RWPE2 (cell line): ENCODE measurements at regions not wholly inside any gene's neighbourhood (a gene's known extent, or its start where the extent isn't known, plus 50 kb on each side); places are given as distances from the start of the nearest gene placed in this dataset.

Source experiments
- ATAC-seq: fragments of 200-7000 bp; cut with Tn5 transposase; 3 replicates; pipeline ENCODE4 v1.9.1; 2021; ENCODE audit warnings: low read depth
- DNase-seq: peaks from one replicate; pipeline ENCODE4 v3.0.0-alpha.2; 2020; ENCODE audit warnings: low spot score
- H3K27ac ChIP-seq: fragments of 450-650 bp; 2 replicates; pipeline ENCODE4 v1.5.1; 2017; ENCODE audit warnings: mild to moderate bottlenecking; ENCODE audit not compliant: poor library complexity, severe bottlenecking
- H3K27me3 ChIP-seq: fragments of 250-450 bp; sonication (Bioruptor Pico); 2 replicates; pipeline ENCODE4 v1.5.1; 2021; ENCODE audit warnings: mild to moderate bottlenecking, moderate library complexity; ENCODE audit not compliant: insufficient read depth, poor library complexity, severe bottlenecking
- H3K36me3 ChIP-seq: fragments of 250-450 bp; sonication (Bioruptor Pico); 2 replicates; pipeline ENCODE4 v1.5.1; 2020; ENCODE audit warnings: low read depth, mild to moderate bottlenecking, moderate library complexity
- H3K4me1 ChIP-seq: fragments of 250-450 bp; sonication (Bioruptor Pico); 2 replicates; pipeline ENCODE4 v1.5.1; 2021; ENCODE audit warnings: mild to moderate bottlenecking, moderate library complexity; ENCODE audit not compliant: insufficient read depth, poor library complexity, severe bottlenecking
- H3K4me3 ChIP-seq: fragments of 250-450 bp; sonication (Bioruptor Pico); 2 replicates; pipeline ENCODE4 v1.5.1; 2021; ENCODE audit warnings: mild to moderate bottlenecking, moderate library complexity; ENCODE audit not compliant: severe bottlenecking
- H3K9me3 ChIP-seq: fragments of 250-450 bp; sonication (Bioruptor Pico); 2 replicates; pipeline ENCODE4 v1.5.1; 2021; ENCODE audit warnings: mild to moderate bottlenecking, moderate library complexity; ENCODE audit not compliant: severe bottlenecking
- TF ChIP-seq, protein P1 (sequence below): fragments of 450-650 bp; IDR thresholded peaks from one replicate; pipeline ENCODE4 v1.5.1; 2017; ENCODE audit warnings: mild to moderate bottlenecking, moderate library complexity; ENCODE audit not compliant: poor library complexity, severe bottlenecking

DNA sequence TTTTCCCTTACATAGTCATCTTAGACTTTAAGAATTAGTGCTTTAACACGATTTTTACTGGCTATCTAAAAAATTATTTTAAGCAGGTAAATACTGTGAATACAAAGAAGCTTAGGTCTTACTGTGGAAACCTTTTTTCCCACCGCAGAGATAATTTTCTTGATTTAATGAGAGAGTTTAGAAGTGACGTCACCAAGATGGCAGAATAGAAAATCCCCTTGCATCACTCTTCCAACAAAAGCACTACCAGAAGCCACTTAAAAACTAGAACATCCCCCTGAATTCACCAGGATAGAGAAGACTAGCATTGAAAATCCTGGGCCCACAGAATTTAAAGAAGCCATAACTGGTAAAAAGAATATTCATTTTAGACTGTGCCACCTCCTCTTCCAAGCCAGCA, 375.4 kb upstream of the PTCHD4 start:
- Histone ChIP-seq H3K27me3 (no peaks in the 10 kb centered on the region), H3K4me3 (no peak overlapping the region), H3K4me1 (no peaks in the 10 kb centered on the region), H3K36me3 (no peaks in the 10 kb centered on the region), H3K9me3 (no peaks in the 10 kb centered on the region), H3K27ac (no peak overlapping the region)
- DNase-seq (no peak), ATAC-seq (no peak)
- TF ChIP-seq, protein P1, sequence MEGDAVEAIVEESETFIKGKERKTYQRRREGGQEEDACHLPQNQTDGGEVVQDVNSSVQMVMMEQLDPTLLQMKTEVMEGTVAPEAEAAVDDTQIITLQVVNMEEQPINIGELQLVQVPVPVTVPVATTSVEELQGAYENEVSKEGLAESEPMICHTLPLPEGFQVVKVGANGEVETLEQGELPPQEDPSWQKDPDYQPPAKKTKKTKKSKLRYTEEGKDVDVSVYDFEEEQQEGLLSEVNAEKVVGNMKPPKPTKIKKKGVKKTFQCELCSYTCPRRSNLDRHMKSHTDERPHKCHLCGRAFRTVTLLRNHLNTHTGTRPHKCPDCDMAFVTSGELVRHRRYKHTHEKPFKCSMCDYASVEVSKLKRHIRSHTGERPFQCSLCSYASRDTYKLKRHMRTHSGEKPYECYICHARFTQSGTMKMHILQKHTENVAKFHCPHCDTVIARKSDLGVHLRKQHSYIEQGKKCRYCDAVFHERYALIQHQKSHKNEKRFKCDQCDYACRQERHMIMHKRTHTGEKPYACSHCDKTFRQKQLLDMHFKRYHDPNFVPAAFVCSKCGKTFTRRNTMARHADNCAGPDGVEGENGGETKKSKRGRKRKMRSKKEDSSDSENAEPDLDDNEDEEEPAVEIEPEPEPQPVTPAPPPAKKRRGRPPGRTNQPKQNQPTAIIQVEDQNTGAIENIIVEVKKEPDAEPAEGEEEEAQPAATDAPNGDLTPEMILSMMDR: no peak

DNA sequence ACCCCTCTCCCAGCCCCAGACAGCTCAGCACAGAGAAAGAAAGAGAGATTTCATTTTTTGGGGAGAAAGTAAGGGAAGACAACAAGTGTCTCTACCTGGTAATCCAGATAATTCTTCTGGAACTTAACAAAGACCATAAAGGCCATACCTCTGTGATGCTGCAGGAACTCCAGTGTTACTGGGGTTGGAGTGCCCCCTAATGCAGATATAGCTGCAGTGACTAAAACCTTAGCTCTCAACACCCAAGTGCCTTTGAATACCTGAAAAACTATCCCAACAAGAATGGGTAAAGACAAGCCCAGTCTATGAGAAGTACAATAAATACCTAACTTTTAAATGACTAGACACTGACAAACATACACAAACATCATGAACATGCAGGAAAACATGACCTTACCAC, 365.3 kb upstream of the PTCHD4 start:
- H3K9me3 ChIP-seq: no peaks in the 10 kb centered on the region
- H3K27ac ChIP-seq: no peak overlapping the region
- H3K4me1 ChIP-seq: no peaks in the 10 kb centered on the region
- DNase-seq (no peak), ATAC-seq (peak; percentile 41; the same call in 1 of the 3 replicates)
- H3K27me3 ChIP-seq: no peaks in the 10 kb centered on the region
- no peaks in the 10 kb centered on the region for H3K36me3 ChIP-seq
- H3K4me3 ChIP-seq: no peak overlapping the region
- TF ChIP-seq, protein P1: peak; percentile 45

DNA sequence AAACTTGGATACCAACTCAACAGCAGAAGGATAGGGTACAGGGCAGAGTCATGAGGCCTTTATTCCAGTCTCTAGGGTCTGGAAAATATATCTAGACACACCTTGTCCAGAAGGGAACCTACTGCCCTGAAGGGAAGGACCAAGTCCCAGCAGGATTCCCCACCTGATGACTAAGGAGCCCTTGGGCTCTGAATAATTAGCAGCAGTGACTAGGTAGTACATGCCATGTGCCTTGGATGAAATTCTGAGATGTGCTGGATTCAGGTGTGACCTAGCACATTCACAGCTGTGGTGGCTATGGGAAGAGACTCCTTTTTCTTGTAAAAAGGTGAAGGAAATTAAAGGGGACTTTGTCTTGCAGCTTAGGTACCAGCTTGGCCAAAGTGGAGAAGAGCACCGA, 364.3 kb upstream of the PTCHD4 start:
- Histone ChIP-seq H3K4me3 (no peak overlapping the region), H3K4me1 (no peaks in the 10 kb centered on the region), H3K27ac (no peak overlapping the region), H3K27me3 (no peaks in the 10 kb centered on the region), H3K9me3 (no peaks in the 10 kb centered on the region), H3K36me3 (no peaks in the 10 kb centered on the region)
- no peak for DNase-seq
- TF ChIP-seq, protein P1: no peak
- ATAC-seq: peak; percentile 42; the same call in 1 of the 3 replicates

DNA sequence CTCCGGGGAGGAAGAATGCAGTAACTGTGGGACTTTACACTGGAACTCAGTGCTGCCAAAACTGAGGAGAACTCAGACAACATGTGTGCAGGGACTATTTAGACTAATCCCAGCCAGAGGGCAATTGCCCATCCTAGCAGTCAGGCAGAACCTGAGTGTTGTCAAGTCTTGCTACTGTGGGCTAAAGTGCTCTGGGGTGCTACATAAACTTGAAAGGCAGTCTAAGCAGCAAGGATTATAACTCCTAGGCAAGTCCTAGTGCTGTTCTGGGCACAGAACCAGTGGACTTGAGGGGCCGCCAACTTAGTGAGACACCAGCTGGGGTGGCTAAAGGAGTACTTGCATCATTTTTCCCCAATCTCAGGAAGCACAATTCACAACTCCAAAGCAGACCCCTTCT, 363.8 kb upstream of the PTCHD4 start:
- no peak for ATAC-seq
- no peak for DNase-seq
- TF ChIP-seq, protein P1: no peak

DNA sequence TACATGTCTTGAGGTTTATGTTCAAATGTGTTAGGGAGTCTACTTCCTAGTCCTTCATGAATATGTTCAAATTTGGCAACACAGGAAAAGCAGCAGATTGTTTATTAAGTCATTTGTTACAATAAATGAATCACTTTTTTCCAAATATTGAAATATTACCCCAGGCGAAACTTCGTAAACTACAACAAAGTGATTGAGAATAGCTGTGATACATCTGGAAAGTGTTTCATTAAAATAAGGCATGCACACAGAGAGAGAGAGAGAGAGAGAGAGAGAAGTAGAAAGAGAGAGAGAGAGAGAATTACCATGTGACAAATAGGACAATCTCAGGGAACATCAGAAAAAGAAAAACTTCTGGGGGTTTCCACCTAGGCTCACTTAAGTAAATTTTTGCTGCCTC, 363.1 kb upstream of the PTCHD4 start:
- Histone ChIP-seq H3K4me3 (no peak overlapping the region), H3K9me3 (no peaks in the 10 kb centered on the region), H3K36me3 (no peaks in the 10 kb centered on the region), H3K27me3 (no peaks in the 10 kb centered on the region), H3K27ac (no peak overlapping the region), H3K4me1 (no peaks in the 10 kb centered on the region)
- no peak for ATAC-seq
- no peak for DNase-seq
- TF ChIP-seq, protein P1: no peak

More for the DNA sequence above, 363.8 kb upstream of the PTCHD4 start:
- Histone ChIP-seq H3K36me3 (no peaks in the 10 kb centered on the region), H3K4me1 (no peaks in the 10 kb centered on the region), H3K27me3 (no peaks in the 10 kb centered on the region), H3K4me3 (no peak overlapping the region), H3K9me3 (no peaks in the 10 kb centered on the region), H3K27ac (no peak overlapping the region)
